Loucy (cell line): ENCODE measurements at regions not wholly inside any gene's neighbourhood (a gene's known extent, or its start where the extent isn't known, plus 50 kb on each side); places are given as distances from the start of the nearest gene placed in this dataset.

Experiments used
- EZH2phosphoT487 ChIP-seq: fragments of 200-600 bp; IDR thresholded peaks from 2 replicates; pipeline ENCODE4 v1.6.1; 2018; ENCODE audit warnings: antibody characterized with exemption, mild to moderate bottlenecking, moderate library complexity, borderline replicate concordance
- TF ChIP-seq, protein P1 (sequence below): fragments of 200-600 bp; sonication (generic); conservative IDR thresholded peaks from 2 replicates; pipeline ENCODE4 v1.5.1; 2014; ENCODE audit warnings: mild to moderate bottlenecking, antibody characterized with exemption, low read length

DNA sequence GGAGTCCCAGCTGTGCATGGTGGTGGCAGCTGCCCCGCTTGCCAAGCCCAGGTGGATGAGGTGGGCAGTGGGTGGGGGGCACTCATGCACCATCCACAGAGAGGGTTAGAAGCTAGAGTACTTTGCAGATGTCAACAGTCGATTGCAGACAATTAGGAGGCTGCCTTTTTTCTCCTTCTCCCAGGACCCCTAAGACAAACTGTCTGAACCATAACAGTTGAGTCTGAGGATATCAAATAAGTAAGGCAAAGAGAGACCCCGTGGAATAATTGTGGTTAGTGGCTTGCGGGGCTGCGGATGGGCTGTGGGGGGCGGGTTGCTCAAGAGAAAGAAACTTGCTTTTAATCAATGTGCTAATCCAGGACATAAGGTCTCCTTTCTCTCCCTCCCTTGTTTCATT lies 926.2 kb downstream of the VRK1 start:
- TF ChIP-seq, protein P1, sequence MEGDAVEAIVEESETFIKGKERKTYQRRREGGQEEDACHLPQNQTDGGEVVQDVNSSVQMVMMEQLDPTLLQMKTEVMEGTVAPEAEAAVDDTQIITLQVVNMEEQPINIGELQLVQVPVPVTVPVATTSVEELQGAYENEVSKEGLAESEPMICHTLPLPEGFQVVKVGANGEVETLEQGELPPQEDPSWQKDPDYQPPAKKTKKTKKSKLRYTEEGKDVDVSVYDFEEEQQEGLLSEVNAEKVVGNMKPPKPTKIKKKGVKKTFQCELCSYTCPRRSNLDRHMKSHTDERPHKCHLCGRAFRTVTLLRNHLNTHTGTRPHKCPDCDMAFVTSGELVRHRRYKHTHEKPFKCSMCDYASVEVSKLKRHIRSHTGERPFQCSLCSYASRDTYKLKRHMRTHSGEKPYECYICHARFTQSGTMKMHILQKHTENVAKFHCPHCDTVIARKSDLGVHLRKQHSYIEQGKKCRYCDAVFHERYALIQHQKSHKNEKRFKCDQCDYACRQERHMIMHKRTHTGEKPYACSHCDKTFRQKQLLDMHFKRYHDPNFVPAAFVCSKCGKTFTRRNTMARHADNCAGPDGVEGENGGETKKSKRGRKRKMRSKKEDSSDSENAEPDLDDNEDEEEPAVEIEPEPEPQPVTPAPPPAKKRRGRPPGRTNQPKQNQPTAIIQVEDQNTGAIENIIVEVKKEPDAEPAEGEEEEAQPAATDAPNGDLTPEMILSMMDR = no peak
- no peak for TF ChIP-seq EZH2phosphoT487
